Neural crest cell (in vitro differentiated cells): ENCODE measurements at regions not wholly inside any gene's neighbourhood (a gene's known extent, or its start where the extent isn't known, plus 50 kb on each side); places are given as distances from the start of the nearest gene placed in this dataset.
A peak's percentile ranks its signal among the peaks of the same experiment; 100 is the strongest.

Experiments used
- DNase-seq: peaks from one replicate; pipeline ENCODE4 v3.0.0; 2021; ENCODE audit warnings: low read depth, mixed read lengths, low spot score
- H3K27ac Mint-ChIP-seq: one replicate; pipeline ENCODE4 v1.8.0; 2021; ENCODE audit warnings: mild to moderate bottlenecking, mixed read lengths; ENCODE audit not compliant: unreplicated experiment
- H3K27me3 Mint-ChIP-seq: 2 replicates; pipeline ENCODE4 v1.8.0; 2021; ENCODE audit warnings: low read depth, mild to moderate bottlenecking, mixed read lengths
- H3K36me3 Mint-ChIP-seq: 2 replicates; pipeline ENCODE4 v1.8.0; 2021; ENCODE audit warnings: low read depth, mild to moderate bottlenecking, mixed read lengths
- H3K4me1 Mint-ChIP-seq: 2 replicates; pipeline ENCODE4 v1.8.0; 2021; ENCODE audit warnings: mixed read lengths
- H3K4me3 Mint-ChIP-seq: one replicate; pipeline ENCODE4 v1.8.0; 2021; ENCODE audit warnings: mild to moderate bottlenecking, mixed read lengths
- H3K9me3 Mint-ChIP-seq: 2 replicates; pipeline ENCODE4 v1.8.0; 2021; ENCODE audit warnings: mixed read lengths
- TF ChIP-seq, protein P1 (sequence below): fragments of 200-600 bp; sonication (generic); conservative IDR thresholded peaks from 2 replicates; pipeline ENCODE4 v1.5.0; 2021; ENCODE audit warnings: antibody characterized with exemption, mild to moderate bottlenecking

DNA sequence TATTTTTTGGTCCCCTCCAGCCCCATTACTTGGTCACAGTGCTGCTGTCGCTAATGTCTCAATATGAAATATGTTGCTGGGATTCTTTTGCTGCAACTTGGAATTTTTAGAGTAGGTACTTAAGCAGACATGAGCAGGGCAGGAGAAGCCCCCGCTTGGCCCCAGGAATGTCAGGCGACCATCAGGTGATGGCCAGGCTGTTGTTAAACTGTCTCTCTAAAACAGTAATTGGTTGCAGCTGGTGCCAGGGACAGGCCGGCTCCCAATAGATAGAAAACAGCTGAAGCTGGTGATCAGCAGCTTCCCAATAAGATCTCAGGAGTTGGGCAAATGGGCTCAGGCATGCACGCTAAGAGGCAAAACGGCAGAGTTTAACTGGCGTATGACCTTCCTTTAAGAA lies 329.9 kb upstream of the TBL1XR1 start:
- Mint-ChIP-seq H3K27ac (no peak overlapping the region), H3K36me3 (peaks cover 2% of the 10 kb centered on the region), H3K4me1 (peaks cover 22% of the 10 kb centered on the region), H3K9me3 (peaks cover 2% of the 10 kb centered on the region), H3K4me3 (no peak overlapping the region), H3K27me3 (no peaks in the 10 kb centered on the region)
- TF ChIP-seq, protein P1, sequence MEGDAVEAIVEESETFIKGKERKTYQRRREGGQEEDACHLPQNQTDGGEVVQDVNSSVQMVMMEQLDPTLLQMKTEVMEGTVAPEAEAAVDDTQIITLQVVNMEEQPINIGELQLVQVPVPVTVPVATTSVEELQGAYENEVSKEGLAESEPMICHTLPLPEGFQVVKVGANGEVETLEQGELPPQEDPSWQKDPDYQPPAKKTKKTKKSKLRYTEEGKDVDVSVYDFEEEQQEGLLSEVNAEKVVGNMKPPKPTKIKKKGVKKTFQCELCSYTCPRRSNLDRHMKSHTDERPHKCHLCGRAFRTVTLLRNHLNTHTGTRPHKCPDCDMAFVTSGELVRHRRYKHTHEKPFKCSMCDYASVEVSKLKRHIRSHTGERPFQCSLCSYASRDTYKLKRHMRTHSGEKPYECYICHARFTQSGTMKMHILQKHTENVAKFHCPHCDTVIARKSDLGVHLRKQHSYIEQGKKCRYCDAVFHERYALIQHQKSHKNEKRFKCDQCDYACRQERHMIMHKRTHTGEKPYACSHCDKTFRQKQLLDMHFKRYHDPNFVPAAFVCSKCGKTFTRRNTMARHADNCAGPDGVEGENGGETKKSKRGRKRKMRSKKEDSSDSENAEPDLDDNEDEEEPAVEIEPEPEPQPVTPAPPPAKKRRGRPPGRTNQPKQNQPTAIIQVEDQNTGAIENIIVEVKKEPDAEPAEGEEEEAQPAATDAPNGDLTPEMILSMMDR: no peak
- DNase-seq: no peak

DNA sequence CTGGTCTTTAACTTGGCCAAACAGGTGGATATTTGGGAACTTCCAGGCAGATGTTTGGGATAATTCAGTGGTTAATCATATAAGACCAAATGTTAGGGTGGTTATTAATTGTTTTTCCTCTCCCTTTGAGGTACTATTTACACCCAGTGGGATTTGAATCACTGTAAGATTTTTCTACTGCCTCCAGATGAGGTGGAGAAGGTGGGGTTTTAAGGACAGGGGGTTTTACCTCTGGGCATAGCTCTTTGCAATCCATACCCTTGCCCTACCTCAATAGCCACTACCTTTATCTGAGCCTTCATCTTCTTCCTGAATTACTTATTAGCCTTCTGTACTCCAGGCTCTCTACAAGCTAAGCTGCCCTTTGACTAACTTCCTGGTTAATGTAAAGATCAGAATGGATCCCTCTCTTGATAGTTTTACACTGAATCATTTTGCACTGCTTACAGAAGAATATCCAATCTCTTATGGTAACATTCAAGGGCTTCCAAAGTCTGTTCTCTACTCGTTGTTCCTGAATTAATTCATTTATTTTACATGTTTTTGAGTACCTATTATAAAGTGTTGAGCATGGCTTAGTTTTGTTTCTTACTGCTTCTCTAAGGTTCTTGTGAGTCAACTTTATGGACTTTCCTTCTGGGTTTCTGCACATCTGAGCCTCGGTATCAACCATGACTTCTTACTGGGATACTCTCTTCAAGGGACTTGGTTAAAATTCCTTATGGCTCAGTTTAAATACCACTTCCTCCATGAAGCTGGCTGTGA lies 331.2 kb upstream of the TBL1XR1 start:
- Mint-ChIP-seq H3K27me3 (no peaks in the 10 kb centered on the region), H3K4me3 (no peak overlapping the region), H3K9me3 (peaks cover 2% of the 10 kb centered on the region), H3K36me3 (peaks cover 2% of the 10 kb centered on the region), H3K27ac (no peak overlapping the region), H3K4me1 (peaks cover 22% of the 10 kb centered on the region)
- DNase-seq: no peak
- TF ChIP-seq, protein P1: no peak

DNA sequence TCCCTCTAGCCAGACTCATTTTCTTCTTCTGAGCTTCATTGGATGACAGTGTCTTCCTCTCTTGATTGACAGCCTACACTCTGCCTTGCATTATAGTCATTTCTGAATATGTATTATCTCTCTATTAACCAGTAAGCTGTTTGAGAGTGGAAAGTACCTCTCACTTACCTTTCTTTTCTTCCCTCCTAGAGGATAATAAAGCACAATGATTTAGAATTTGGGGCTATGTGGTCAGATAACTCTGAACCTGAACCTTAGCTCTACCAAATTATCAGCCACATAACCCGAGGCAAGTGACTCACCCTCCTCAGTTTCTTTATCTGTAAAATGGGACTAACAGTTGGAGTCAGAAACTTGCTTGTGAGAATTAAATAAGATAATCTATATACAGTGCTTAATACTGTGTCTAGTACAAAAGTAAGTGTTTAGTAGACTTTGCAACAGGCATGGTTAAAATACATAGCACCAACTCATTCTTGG lies 331.8 kb upstream of the TBL1XR1 start:
- TF ChIP-seq, protein P1: no peak
- Mint-ChIP-seq H3K36me3 (peaks cover 2% of the 10 kb centered on the region), H3K4me1 (peaks cover 22% of the 10 kb centered on the region), H3K4me3 (no peak overlapping the region), H3K27me3 (no peaks in the 10 kb centered on the region), H3K27ac (no peak overlapping the region), H3K9me3 (peaks cover 5% of the 10 kb centered on the region)
- DNase-seq: no peak

DNA sequence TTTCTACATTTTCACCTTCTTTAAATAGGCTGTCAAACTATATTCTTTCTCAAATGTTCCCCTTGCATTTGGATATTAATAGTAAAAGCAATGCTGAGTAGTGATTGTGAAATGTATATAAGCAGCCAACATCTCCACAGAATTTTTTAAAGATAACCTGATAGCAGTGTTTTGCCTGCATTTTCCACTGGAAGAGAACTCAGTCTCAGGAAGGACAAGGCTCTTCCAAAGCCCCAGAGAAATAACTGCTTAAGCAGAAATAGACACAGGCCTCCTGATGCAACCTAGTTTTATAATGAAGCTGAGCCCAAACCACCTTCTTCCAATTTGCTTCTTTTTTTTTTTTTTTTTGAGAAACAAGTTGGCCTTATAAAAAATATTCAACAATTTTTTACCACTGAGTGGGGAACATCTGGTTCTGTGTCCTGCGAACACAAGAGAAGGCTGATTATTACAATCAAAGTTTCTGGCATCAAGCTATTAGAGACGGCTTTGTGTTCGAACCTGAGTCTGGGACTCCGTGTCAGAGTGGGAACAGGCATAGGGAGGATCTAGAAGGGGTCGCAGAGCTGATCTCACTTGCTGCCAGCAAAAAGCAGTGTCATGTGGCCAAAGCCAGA lies 332.5 kb upstream of the TBL1XR1 start:
- Mint-ChIP-seq H3K4me3 (no peak overlapping the region), H3K27me3 (no peaks in the 10 kb centered on the region), H3K4me1 (peaks cover 22% of the 10 kb centered on the region), H3K36me3 (peaks cover 2% of the 10 kb centered on the region), H3K9me3 (peaks cover 5% of the 10 kb centered on the region), H3K27ac (no peak overlapping the region)
- DNase-seq: no peak
- TF ChIP-seq, protein P1: no peak

DNA sequence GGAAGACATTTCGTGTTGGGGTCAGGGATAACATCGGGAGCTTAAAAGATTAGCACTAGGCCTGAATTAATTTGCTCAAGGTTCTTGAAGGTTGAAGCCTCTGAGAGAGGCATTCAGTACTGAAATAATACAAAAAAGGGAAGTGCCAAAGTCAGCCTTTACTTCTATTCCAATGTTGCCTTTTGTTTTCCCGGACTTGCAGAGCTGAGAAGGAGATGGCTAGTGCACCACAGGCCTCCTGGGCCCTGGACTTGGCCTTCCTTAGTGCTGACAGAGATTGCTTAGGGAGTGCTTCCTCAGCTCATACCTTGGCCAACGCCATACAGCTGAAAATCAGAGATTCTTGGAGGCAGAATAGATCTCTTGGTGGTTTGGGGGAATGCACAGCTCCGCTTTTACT lies 333.6 kb upstream of the TBL1XR1 start:
- TF ChIP-seq, protein P1: no peak
- H3K9me3 Mint-ChIP-seq: peaks cover 2% of the 10 kb centered on the region
- H3K27ac Mint-ChIP-seq: peak overlapping the region; percentile 76
- no peaks in the 10 kb centered on the region for H3K36me3 Mint-ChIP-seq
- no peak overlapping the region for H3K4me3 Mint-ChIP-seq
- no peak for DNase-seq
- peaks cover 27% of the 10 kb centered on the region for H3K4me1 Mint-ChIP-seq
- H3K27me3 Mint-ChIP-seq: no peaks in the 10 kb centered on the region
